ENCODE measurements at regions not wholly inside any gene's neighbourhood (a gene's known extent, or its start where the extent isn't known, plus 50 kb on each side); places are given as distances from the start of the nearest gene placed in this dataset.

- Histone ChIP-seq H2AFZ (no peak overlapping the region), H3K4me3 (no peak overlapping the region), H4K20me1 (replicated peaks; ENCODE audit: insufficient read depth) (no peaks in the 10 kb centered on the region), H3K79me2 (replicated peaks; ENCODE audit: insufficient read depth) (no peaks in the 10 kb centered on the region), H3K4me1 (ENCODE audit: insufficient read depth) (peaks cover 4% of the 10 kb centered on the region; the same call in 1 of the 2 replicates), H3K27me3 (ENCODE audit: insufficient read depth) (no peaks in the 10 kb centered on the region), H3K27ac (ENCODE audit: low read depth) (no peak overlapping the region), H3K36me3 (ENCODE audit: insufficient read depth) (no peaks in the 10 kb centered on the region), H3K4me2 (no peak overlapping the region), H3F3A (replicated peaks; ENCODE audit: low read depth) (no peaks in the 10 kb centered on the region), H3K9me2 (ENCODE audit: insufficient read depth) (no peaks in the 10 kb centered on the region)
- no peaks in the 10 kb centered on the region for H3K27me3 Mint-ChIP-seq (ENCODE audit: insufficient read depth, low read depth, poor library complexity)
- H3K4me3 Mint-ChIP-seq = no peak overlapping the region
- ATAC-seq = no peak
- no peak overlapping the region for H3K27ac Mint-ChIP-seq
- no peaks in the 10 kb centered on the region for H3K9me3 Mint-ChIP-seq
- TF ChIP-seq NANOG (IDR thresholded peaks at IDR 0.05; ENCODE audit: borderline replicate concordance) (no peak), STAT1 (IDR thresholded peaks at IDR 0.05; ENCODE audit: unreplicated experiment) (no peak), ZNF331 (CRISPR knock-in tag; IDR thresholded peaks at IDR 0.05; ENCODE audit: low read depth) (no peak), CREB1 (CRISPR knock-in tag; IDR thresholded peaks at IDR 0.05; ENCODE audit: low read depth) (no peak), ETS1 (IDR thresholded peaks at IDR 0.05) (no peak), ZNF114 (CRISPR knock-in tag; IDR thresholded peaks at IDR 0.05) (no peak), ZNF462 (CRISPR knock-in tag; IDR thresholded peaks at IDR 0.05) (no peak)
- TF ChIP-seq, protein P1, sequence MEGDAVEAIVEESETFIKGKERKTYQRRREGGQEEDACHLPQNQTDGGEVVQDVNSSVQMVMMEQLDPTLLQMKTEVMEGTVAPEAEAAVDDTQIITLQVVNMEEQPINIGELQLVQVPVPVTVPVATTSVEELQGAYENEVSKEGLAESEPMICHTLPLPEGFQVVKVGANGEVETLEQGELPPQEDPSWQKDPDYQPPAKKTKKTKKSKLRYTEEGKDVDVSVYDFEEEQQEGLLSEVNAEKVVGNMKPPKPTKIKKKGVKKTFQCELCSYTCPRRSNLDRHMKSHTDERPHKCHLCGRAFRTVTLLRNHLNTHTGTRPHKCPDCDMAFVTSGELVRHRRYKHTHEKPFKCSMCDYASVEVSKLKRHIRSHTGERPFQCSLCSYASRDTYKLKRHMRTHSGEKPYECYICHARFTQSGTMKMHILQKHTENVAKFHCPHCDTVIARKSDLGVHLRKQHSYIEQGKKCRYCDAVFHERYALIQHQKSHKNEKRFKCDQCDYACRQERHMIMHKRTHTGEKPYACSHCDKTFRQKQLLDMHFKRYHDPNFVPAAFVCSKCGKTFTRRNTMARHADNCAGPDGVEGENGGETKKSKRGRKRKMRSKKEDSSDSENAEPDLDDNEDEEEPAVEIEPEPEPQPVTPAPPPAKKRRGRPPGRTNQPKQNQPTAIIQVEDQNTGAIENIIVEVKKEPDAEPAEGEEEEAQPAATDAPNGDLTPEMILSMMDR (conservative IDR thresholded peaks at IDR 0.05; ENCODE audit: low read depth in 2 of 2) = no peak
- TF ChIP-seq, protein P2, sequence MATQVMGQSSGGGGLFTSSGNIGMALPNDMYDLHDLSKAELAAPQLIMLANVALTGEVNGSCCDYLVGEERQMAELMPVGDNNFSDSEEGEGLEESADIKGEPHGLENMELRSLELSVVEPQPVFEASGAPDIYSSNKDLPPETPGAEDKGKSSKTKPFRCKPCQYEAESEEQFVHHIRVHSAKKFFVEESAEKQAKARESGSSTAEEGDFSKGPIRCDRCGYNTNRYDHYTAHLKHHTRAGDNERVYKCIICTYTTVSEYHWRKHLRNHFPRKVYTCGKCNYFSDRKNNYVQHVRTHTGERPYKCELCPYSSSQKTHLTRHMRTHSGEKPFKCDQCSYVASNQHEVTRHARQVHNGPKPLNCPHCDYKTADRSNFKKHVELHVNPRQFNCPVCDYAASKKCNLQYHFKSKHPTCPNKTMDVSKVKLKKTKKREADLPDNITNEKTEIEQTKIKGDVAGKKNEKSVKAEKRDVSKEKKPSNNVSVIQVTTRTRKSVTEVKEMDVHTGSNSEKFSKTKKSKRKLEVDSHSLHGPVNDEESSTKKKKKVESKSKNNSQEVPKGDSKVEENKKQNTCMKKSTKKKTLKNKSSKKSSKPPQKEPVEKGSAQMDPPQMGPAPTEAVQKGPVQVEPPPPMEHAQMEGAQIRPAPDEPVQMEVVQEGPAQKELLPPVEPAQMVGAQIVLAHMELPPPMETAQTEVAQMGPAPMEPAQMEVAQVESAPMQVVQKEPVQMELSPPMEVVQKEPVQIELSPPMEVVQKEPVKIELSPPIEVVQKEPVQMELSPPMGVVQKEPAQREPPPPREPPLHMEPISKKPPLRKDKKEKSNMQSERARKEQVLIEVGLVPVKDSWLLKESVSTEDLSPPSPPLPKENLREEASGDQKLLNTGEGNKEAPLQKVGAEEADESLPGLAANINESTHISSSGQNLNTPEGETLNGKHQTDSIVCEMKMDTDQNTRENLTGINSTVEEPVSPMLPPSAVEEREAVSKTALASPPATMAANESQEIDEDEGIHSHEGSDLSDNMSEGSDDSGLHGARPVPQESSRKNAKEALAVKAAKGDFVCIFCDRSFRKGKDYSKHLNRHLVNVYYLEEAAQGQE (IDR thresholded peaks at IDR 0.05; ENCODE audit: unreplicated experiment) = no peak
- no peaks in the 10 kb centered on the region for H3K36me3 Mint-ChIP-seq (ENCODE audit: low read depth)
- H3K4me1 Mint-ChIP-seq = peaks cover 5% of the 10 kb centered on the region
- no peak for DNase-seq (ENCODE audit: low spot score)
Measured at GRCh38 chr11:98955551-98955950, 65.2 kb upstream of the CNTN5 start.

Measured in GM23338 (cell line).